GM18498 (cell line): ENCODE measurements at regions not wholly inside any gene's neighbourhood (a gene's known extent, or its start where the extent isn't known, plus 50 kb on each side); places are given as distances from the start of the nearest gene placed in this dataset.

Source experiments
- ATAC-seq: cut with Tn5 transposase; IDR thresholded peaks from one replicate; pipeline ENCODE4 v1.9.1; 2021; ENCODE audit warnings: mild to moderate bottlenecking, moderate library complexity; ENCODE audit not compliant: unreplicated experiment

DNA sequence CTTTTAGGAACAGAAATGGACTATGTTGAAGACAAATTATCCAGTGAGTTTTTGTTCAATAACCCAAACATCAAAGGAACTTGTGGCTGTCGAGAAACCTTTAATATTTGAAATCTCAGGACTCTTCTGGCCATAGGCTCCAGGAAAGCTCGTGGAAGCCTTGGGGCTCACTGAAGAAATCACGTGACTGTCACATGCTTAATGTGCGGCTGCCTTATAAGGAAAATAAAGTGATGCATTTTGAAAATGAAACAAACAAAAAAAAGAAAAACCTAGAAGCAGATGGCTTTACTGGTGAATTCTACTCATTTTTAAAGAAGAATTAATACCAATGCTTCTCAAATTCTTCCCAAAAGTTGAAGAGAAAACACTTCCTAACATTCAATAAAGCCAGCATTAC, 228.4 kb upstream of the RAB4A start:
- no peak for ATAC-seq

DNA sequence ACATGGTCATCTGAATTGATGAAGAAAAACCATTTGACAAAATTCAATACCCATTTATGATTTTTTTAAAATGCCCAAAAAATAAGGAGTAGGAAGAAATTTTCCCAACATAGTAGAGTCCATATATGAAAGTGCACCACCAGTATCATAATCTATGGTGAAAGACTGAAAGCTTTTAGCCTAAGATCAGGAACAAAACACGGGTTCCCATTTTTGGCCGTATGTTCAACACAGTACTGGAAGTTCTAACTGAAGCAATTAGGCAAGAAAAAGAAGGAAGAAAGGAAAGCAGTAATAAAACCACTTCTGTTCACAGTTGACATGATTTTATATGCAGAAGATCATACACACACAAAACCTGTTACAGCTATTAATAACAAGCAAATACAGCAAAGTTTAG, 227.8 kb upstream of the RAB4A start:
- ATAC-seq = no peak

- no peak for ATAC-seq
These were observed 224.6 kb upstream of the RAB4A start for GRCh38 chr1:229046251-229046853.

DNA sequence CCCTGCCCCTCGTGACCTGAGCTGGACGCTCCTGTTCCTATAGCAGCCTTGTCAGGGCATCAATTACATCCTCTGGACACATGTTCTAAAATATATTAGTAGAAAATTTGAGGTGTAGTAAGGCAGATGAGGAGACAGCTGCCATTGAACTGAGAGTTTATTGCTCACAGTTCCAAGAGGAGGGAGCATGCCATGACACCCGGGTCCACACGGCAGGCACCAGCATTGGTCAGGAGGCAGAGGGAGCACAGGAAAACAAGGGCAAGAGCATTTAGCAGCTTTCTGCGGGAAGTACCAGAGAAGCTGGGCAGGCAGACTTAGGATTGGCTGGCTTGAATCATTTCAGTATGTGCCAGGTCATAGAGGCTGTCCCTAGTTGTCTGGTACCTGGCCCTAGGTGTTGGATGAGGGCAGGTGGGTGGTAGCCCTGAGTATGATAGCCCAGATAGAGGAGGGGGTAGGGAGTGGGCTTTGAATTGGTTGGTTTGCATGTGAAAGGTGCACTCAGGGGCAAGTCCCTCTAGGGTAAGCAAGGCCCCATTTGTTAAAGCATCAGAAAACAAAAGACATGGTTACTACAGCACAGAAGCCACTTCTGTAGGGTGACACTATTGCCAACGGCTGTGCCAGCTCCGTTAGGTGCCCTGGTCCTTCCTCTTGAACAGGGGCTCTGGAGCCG, 223.6 kb upstream of the RAB4A start:
- no peak for ATAC-seq

DNA sequence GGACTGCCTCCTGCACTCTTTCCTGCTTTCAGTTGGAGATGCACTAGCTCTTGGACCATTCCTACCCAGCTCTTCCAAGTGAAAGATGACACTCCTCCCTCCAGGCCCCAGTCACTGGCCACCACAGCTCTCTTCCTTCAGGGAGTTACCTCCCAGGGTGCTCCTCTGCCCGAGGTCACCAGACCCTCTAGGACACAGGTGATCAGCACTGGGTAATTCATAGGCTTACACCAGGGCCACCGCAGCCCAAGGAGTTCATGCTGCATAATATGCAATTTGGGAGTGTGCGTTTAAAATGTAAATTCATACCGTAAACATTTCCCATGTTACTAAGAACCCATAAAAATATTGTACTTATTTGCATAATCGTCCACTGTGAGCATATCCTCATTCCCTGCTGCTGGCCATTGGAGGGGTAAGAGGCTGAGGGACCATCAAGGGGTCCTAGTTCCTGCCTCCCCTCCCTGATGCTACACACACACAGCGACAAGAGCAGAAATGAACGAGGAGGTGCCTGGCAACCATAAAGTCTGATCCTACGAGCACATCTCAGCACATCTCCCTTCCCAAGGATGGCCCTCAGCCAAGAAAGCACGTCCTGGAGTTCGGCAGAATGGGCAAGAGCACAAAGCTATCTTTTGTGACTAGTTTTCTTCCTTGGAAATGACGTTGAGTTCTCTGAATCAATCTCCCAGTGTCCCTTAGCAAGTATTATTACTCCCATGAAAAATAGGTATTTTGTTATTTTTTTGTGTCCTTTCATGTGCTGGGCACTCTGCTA, 222.9 kb upstream of the RAB4A start:
- no peak for ATAC-seq

GRCh38 chr1:229048896-229049295, 222.0 kb upstream of the RAB4A start:
- no peak for ATAC-seq

DNA sequence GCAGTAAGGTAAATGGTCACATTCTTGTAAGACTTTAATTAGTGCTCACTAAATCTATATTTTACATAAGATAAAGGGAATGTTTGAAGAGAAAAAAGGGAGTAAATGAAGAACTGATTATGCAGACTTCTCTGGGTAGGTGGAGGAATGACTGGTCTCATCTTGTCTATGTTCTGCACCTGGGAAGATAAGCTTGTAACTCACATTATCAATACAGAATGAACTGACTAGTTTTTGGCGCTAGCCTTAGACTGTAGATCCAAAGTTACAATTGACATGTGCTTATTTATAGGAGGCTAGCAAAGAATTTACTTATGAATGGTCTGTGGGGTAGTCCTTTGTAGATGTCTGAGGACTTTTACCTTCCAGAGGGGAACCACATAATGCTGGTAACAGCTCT, 214.9 kb upstream of the RAB4A start:
- no peak for ATAC-seq

GRCh38 chr1:229058111-229058561, 212.8 kb upstream of the RAB4A start:
- no peak for ATAC-seq

GRCh38 chr1:229058729-229059128, 212.2 kb upstream of the RAB4A start:
- no peak for ATAC-seq

- ATAC-seq = no peak
These were observed 211.0 kb upstream of the RAB4A start for GRCh38 chr1:229059671-229060539.

- no peak for ATAC-seq
These were observed 208.8 kb upstream of the RAB4A start for GRCh38 chr1:229062135-229062534.

DNA sequence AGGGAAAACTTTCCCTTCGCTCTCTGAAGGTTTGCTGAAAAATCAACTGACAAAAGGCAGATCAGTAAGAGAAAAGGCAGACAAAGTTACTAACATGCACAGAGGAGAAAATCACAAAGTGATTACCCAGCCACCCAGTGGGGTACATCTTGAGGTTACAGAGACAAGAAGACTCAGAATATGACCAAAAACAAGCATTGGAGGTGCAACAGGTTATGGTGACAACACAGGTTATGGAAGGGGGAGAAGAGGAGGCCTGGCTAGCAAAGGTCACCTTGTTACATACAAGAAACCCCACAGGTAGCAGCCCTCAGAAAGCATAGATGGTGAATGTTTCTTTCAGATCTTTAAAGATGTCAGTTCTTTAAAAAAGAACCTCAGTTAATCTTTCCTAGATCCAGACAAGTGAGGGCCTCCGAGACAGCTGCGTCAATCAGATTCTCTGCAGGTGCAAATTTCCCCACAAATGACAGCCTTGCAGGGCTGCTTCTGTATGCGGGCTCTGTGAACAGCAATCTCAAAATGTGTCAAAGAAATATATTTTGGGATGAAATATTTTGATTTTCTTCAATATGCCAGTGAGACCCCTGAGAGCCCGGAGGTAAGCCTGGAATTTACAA, 207.6 kb upstream of the RAB4A start:
- no peak for ATAC-seq

DNA sequence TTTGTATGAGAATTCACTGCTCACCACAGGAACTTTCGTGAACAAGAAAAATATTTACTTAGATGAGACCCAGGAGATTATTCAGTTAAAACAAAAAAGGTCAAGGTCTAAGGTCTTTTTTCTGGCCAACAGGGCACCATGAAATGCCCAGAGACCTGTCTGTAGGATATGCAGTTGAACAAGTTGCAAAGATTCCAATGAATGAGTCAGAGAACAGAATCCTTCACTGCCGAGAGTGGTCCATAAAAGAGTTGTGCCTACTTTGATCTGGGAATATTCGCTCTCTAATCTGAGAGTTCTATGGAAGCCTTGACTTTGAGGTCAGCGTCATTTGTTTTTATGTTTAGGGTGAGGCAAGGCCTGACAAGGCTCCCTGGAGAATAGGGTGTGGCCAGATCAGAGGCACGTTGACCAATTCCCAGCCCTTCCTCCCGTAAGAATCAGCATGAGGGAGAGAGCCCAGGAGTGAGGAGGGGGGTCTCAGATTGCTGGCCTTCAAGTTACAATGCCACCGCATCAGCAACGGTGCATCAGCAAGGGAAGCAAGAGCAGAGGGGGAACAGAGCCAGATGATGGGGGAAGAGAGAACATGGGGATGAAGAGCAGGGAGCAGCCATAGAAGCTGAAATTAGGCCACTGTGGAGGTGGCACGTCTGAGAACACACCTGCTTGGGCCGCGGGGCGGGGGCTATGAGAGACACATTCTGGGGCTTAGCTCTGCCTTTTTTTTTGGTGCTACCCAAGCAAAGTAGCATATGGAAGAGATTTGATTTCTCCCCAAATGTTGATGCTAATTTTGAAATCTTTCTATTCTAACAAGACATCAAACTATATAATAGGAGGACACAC, 206.4 kb upstream of the RAB4A start:
- no peak for ATAC-seq

- ATAC-seq = no peak
These were observed 205.3 kb upstream of the RAB4A start for GRCh38 chr1:229065613-229066012.

DNA sequence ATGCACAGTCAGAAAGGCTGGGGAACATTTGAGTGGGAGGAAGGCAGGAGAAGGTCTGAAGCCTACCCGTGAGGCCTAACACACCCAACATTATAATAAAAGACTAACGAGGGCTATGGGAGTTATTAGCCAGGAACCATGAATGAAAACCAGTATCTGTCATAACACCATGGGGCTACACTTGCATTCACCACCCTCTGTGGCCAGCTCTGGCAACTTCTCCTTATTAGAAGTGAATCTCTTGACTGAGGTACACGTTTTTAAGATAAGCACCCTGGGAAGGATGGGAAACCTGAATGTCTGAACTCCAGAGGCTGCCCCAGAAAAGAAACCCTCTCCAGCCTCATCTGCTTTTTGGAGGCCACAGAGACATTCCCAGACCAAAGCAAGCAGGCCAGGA, 204.3 kb upstream of the RAB4A start:
- ATAC-seq = no peak

DNA sequence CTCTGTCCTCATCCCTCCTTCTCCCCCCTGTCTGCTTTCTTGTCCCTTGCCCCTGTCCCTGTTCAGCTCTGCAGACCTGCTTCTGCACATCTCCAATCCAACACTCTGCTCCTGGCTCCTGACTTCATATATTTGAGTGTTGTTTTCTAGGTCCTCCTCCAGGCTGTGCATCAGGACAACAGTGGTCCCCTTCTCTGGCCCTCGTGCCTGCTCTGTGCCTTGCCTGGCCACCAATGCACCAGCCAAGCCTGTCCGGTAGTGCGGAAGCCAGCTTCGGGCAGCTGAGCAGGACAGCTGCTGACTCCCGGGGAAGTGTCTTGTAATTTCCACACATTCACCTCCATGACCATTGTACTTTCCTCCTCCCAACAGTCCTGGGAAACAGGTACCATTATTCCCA, 203.4 kb upstream of the RAB4A start:
- no peak for ATAC-seq

GRCh38 chr1:229068270-229068987, 202.5 kb upstream of the RAB4A start:
- no peak for ATAC-seq

GRCh38 chr1:229069176-229069575, 201.7 kb upstream of the RAB4A start:
- ATAC-seq = no peak

DNA sequence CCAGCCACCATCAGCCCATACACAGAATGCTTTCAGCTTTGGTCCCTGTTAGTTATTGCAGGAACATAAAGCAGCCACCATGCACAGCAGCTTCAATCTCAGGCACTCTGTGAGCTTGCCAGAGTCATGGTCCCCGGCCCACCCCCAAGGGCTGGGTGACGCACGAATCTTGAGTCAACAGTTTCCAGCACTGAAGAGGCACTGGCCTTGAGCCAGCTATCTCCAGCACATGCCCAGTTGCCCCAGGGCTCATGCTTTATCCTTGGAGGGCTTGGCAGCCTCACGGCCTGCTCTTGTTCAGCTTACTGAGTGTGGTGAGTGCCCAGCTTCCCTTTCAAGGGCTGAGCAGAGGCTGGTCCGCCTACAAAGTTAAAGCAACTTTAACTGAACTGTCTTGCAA, 200.7 kb upstream of the RAB4A start:
- no peak for ATAC-seq
